ENCODE measurements at regions not wholly inside any gene's neighbourhood (a gene's known extent, or its start where the extent isn't known, plus 50 kb on each side); places are given as distances from the start of the nearest gene placed in this dataset.

DNA sequence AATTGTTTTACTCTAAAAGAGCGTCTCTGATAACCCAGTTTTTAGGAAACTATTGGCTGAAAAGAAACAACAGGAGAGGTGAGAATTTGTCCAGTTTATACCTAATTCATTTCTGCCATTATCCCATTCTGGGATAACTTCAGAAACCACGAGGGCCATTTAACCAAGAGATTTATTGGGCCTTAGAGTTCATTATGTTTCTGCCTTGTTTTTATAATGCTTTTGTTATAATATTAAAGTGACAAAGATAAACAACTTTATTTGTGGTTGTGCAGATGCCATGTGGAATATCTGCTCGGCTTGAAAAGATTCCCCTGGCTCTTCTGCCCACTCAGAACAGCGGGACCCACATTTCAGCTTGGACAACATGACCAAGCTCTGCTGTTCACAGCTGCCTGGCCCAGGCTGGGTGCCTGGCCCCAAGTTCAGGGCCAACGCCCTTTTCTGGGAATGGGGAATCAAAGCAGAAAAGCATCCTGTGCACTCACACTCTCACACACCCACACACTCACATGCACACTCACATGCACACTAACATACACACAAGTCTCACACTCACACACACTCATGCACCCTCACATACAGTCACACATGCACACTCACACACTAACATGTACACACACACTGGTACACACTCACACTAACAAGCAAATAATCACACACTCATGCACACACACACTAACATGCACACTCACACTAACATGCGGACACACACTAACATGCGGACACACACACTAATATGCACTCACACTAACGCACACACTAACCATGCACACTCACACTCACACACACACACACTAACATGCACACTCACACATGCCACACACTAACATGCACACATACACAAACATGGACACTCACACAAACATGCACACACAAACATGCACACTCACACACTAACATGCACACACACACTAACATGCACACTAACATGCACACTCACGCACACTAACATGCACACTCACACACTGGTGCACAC, 86.7 kb upstream of the NEDD9 start:
- H3K4me1 Mint-ChIP-seq (ENCODE audit: unreplicated experiment), result peaks cover 15% of the 10 kb centered on the region
- H3K36me3 Mint-ChIP-seq, result no peaks in the 10 kb centered on the region
- no peak for TF ChIP-seq CTCF (conservative IDR thresholded peaks at IDR 0.05)
- no peaks in the 10 kb centered on the region for H3K9me3 Mint-ChIP-seq
- peak overlapping the region; percentile 34 for H3K27ac Mint-ChIP-seq
- no peak for DNase-seq (ENCODE audit: extremely low spot score, unreplicated experiment)
- no peak overlapping the region for H3K4me3 Mint-ChIP-seq
- peaks cover 3% of the 10 kb centered on the region for H3K27me3 Mint-ChIP-seq

DNA sequence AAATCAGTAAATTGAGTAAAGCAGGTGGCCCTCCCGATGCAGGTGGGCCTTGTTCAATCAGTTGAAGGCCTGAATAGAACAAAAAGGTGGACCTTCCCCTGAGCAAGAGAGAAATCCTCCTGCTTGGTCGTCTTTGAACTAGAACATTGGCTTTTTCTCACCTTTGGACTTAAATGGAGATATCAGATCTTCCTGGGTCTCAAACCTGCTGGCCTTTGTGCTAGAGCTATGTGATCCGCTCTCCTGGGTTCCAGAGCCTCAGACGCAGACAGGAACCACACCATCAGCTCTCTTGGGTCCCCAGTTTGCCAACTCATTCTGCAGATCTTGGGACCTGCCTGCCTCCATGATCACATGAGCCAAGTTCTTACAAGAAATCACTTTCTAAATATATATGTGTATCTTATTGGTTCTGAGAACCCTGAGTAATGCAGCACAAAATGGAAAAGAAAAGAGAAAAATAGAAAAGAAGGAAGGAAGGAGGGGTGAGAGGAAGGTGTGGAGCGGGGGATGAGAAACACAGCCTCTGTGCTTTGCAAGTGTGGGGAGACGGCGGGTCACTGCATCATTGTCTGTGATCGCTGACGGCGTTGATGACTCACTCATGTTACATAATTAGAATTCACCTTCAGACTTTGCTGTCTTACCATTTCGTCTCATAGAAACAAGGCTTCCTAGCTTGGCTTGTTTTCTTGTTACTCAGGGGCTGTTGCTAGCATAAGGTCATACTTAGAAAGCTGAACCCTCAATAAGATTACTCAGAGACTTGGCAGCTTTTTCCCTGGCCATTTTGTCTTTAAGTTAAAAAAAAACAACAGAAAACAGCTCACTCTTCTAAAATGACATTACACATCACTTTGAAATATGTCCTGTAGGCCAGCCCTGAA, 85.7 kb upstream of the NEDD9 start:
- no peaks in the 10 kb centered on the region for H3K9me3 Mint-ChIP-seq
- no peak for TF ChIP-seq CTCF (conservative IDR thresholded peaks at IDR 0.05)
- H3K4me1 Mint-ChIP-seq (ENCODE audit: unreplicated experiment), result peaks cover 13% of the 10 kb centered on the region
- peak overlapping the region; percentile 34 for H3K27ac Mint-ChIP-seq
- no peak overlapping the region for H3K4me3 Mint-ChIP-seq
- peaks cover 3% of the 10 kb centered on the region for H3K27me3 Mint-ChIP-seq
- DNase-seq (ENCODE audit: extremely low spot score, unreplicated experiment), result no peak
- H3K36me3 Mint-ChIP-seq, result no peaks in the 10 kb centered on the region

DNA sequence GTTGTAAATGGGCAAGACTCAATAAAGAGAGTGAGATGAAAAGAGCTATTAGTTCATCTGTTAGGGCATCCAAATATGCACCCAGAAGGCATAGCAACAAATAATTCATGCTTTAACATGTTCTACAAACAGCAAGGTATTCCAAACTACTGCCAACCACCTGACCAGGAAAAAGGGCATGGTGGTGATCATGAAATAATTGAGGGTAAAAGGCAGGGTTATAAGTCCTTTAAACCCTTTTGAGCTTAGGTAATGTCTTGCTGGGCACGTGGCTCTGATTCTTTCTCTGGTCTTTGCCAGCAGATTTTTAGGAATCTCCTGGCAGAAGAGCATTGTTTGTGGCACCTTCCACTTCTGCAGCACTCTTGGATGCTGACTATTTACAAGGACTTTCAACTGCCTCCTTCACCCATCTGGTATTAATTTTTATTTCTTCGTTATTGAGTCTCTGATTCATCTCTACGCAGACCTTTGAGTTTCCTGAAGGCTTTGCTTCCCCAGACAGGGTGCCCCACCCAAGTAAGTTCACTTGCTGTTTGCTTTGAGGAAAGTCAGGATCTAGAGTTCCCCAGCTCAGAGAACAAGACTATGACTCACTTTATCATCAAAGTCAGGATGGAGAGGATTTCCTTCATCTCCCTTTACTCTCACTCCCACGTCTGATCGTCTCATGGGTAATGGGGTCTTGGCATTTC, 83.4 kb upstream of the NEDD9 start:
- H3K36me3 Mint-ChIP-seq, result no peaks in the 10 kb centered on the region
- peaks cover 3% of the 10 kb centered on the region for H3K27me3 Mint-ChIP-seq
- no peaks in the 10 kb centered on the region for H3K9me3 Mint-ChIP-seq
- no peak overlapping the region for H3K4me3 Mint-ChIP-seq
- TF ChIP-seq CTCF (conservative IDR thresholded peaks at IDR 0.05), result no peak
- no peak for DNase-seq (ENCODE audit: extremely low spot score, unreplicated experiment)
- peaks cover 13% of the 10 kb centered on the region for H3K4me1 Mint-ChIP-seq (ENCODE audit: unreplicated experiment)
- no peak overlapping the region for H3K27ac Mint-ChIP-seq

GRCh38 chr6:11313207-11313606, 80.7 kb upstream of the NEDD9 start:
- no peaks in the 10 kb centered on the region for H3K36me3 Mint-ChIP-seq
- H3K4me3 Mint-ChIP-seq, result no peak overlapping the region
- peaks cover 3% of the 10 kb centered on the region for H3K4me1 Mint-ChIP-seq (ENCODE audit: unreplicated experiment)
- H3K27me3 Mint-ChIP-seq, result no peaks in the 10 kb centered on the region
- H3K9me3 Mint-ChIP-seq, result no peaks in the 10 kb centered on the region
- no peak overlapping the region for H3K27ac Mint-ChIP-seq
- no peak for TF ChIP-seq CTCF (conservative IDR thresholded peaks at IDR 0.05)
- no peak for DNase-seq (ENCODE audit: extremely low spot score, unreplicated experiment)

GRCh38 chr6:11311970-11312369, 79.5 kb upstream of the NEDD9 start:
- Mint-ChIP-seq H3K27ac (no peak overlapping the region), H3K36me3 (no peaks in the 10 kb centered on the region), H3K4me3 (no peak overlapping the region), H3K9me3 (no peaks in the 10 kb centered on the region), H3K4me1 (ENCODE audit: unreplicated experiment) (no peaks in the 10 kb centered on the region), H3K27me3 (no peaks in the 10 kb centered on the region)
- TF ChIP-seq CTCF (conservative IDR thresholded peaks at IDR 0.05), result no peak
- no peak for DNase-seq (ENCODE audit: extremely low spot score, unreplicated experiment)
